OCI-LY7 (cell line): ENCODE measurements at regions not wholly inside any gene's neighbourhood (a gene's known extent, or its start where the extent isn't known, plus 50 kb on each side); places are given as distances from the start of the nearest gene placed in this dataset.

Experiments
- BruUV-seq: library from RNA; stranded (reverse); fragments of 400-500 nt; replicated peaks from 2 replicates; lab custom pipeline; 2021; lab: Mats Ljungman, UMichigan
- CTCF ChIA-PET: fragments of 300-600 bp; sonication (Branson Sonifier 250); formaldehyde crosslinking; loops from one replicate; lab custom pipeline; 2022; ENCODE audit warnings: antibody characterized with exemption; ENCODE audit not compliant: unreplicated experiment; lab: Charles Lee
- POLR2A ChIA-PET: fragments of 300-600 bp; sonication (Branson Sonifier 250); formaldehyde crosslinking; loops from one replicate; lab custom pipeline; 2022; ENCODE audit warnings: antibody characterized with exemption; lab: Charles Lee
- DNase-seq: peaks from one replicate; pipeline ENCODE4 v3.0.0-alpha.2; 2015; ENCODE audit warnings: low spot score
- H2AFZ ChIP-seq: fragments of 200-600 bp; sonication (generic), shearing (Covaris generic); 2 replicates; pipeline ENCODE4 v1.6.1; 2014; ENCODE audit warnings: mild to moderate bottlenecking, antibody characterized with exemption, low read length, moderate library complexity
- H3K27ac ChIP-seq: fragments of 200-600 bp; sonication (generic); 2 replicates; pipeline ENCODE4 v1.5.1; 2014; ENCODE audit warnings: mixed run types, low read depth, mild to moderate bottlenecking, moderate library complexity, low read length, inconsistent platforms; ENCODE audit not compliant: poor library complexity, severe bottlenecking
- H3K36me3 ChIP-seq: fragments of 200-600 bp; sonication (generic); 2 replicates; pipeline ENCODE4 v1.6.1; 2014; ENCODE audit warnings: mild to moderate bottlenecking, antibody characterized with exemption, low read length, moderate library complexity, mixed read lengths; ENCODE audit not compliant: insufficient read depth
- H3K4me1 ChIP-seq: fragments of 200-600 bp; sonication (generic); 2 replicates; pipeline ENCODE4 v1.5.1; 2014; ENCODE audit warnings: mild to moderate bottlenecking, low read length; ENCODE audit not compliant: insufficient read depth, poor library complexity, severe bottlenecking
- H3K4me2 ChIP-seq: fragments of 200-600 bp; sonication (generic); 2 replicates; pipeline ENCODE4 v1.6.1; 2014; ENCODE audit warnings: mild to moderate bottlenecking, low read length
- H3K4me3 ChIP-seq: fragments of 200-600 bp; sonication (generic); 2 replicates; pipeline ENCODE4 v1.5.1; 2014; ENCODE audit warnings: mild to moderate bottlenecking, low read depth, low read length; ENCODE audit not compliant: poor library complexity, severe bottlenecking
- H3K79me2 ChIP-seq: fragments of 200-600 bp; sonication (generic); 2 replicates; pipeline ENCODE4 v1.6.1; 2016; ENCODE audit warnings: low read depth, mild to moderate bottlenecking, low read length, moderate library complexity, mixed read lengths; ENCODE audit not compliant: insufficient read depth
- H3K9me2 ChIP-seq: fragments of 200-600 bp; sonication (generic); 2 replicates; pipeline ENCODE4 v1.6.1; 2016; ENCODE audit warnings: mild to moderate bottlenecking, low read length, mixed read lengths; ENCODE audit not compliant: insufficient read depth
- H3K9me3 ChIP-seq: fragments of 200-600 bp; sonication (generic); 2 replicates; pipeline ENCODE4 v1.6.1; 2014; ENCODE audit warnings: mild to moderate bottlenecking, mixed run types, low read length, mixed read lengths
- H4K20me1 ChIP-seq: fragments of 200-600 bp; sonication (generic); 2 replicates; pipeline ENCODE4 v1.6.1; 2014; ENCODE audit warnings: mild to moderate bottlenecking, antibody characterized with exemption, low read length, moderate library complexity, mixed read lengths; ENCODE audit not compliant: insufficient read depth
- CTCF ChIP-seq: fragments of 200-600 bp; sonication (generic); conservative IDR thresholded peaks from 2 replicates; pipeline ENCODE4 v1.5.1; 2014; ENCODE audit warnings: mild to moderate bottlenecking, antibody characterized with exemption, low read length, moderate library complexity, mixed read lengths
- EZH2phosphoT487 ChIP-seq: fragments of 200-600 bp; sonication (generic); IDR thresholded peaks from 2 replicates; pipeline ENCODE4 v1.6.1; 2018; ENCODE audit warnings: low read depth, borderline replicate concordance, mild to moderate bottlenecking, mixed run types, antibody characterized with exemption, low read length, moderate library complexity, mixed read lengths
- intact Hi-C: fragments of 100-400 bp; cut with micrococcal nuclease; formaldehyde crosslinking; loops from one replicate; pipeline ENCODE4 v1.10.0; 2022; ENCODE audit not compliant: unreplicated experiment

DNA sequence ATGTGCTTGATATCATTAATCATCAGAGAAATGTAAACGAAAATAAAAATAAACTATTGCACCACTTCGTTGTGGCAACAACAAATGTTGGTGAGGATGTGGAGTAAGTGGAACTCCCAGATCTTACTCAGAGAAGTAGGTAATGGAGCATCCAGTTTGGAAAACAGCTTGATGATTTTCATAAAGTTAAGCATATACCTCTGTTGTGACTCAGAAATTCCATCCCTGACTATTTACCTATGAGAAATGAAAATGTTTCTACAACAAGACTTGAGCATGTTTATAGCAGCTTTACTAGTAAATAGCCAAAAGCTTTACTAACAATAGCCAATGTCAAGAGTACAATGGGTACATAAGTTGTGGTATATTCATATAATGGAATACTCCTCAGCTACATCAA lies 214.7 kb upstream of the NMUR2 start:
- no peak for TF ChIP-seq EZH2phosphoT487
- TF ChIP-seq CTCF = no peak
- Histone ChIP-seq H3K36me3 (no peaks in the 10 kb centered on the region), H3K9me2 (no peaks in the 10 kb centered on the region), H3K4me3 (no peak overlapping the region), H3K9me3 (no peaks in the 10 kb centered on the region), H2AFZ (no peak overlapping the region), H3K79me2 (no peaks in the 10 kb centered on the region), H4K20me1 (no peaks in the 10 kb centered on the region), H3K4me1 (no peaks in the 10 kb centered on the region), H3K4me2 (no peak overlapping the region), H3K27ac (no peak overlapping the region)
- intact Hi-C loops = no loop called here
- CTCF ChIA-PET = no interaction called here
- BruUV-seq = no TSS peak
- POLR2A ChIA-PET = interaction anchor here (0.7 to 0.8 kb wide), 2 partner anchors 10 to 169 kb away, joined by 3 to 5 read pairs; no protein-coding TSS in a partner anchor
- no peak for DNase-seq

GRCh38 chr5:152622628-152623027 lies 217.5 kb upstream of the NMUR2 start:
- Histone ChIP-seq H3K4me2 (no peak overlapping the region), H2AFZ (no peak overlapping the region)
- POLR2A ChIA-PET = no interaction called here

More at GRCh38 chr5:152622628-152623027, 217.5 kb upstream of the NMUR2 start:
- no peaks in the 10 kb centered on the region for H3K9me3 ChIP-seq
- no peak overlapping the region for H3K27ac ChIP-seq
- no peaks in the 10 kb centered on the region for H3K79me2 ChIP-seq
- H4K20me1 ChIP-seq = no peaks in the 10 kb centered on the region
- DNase-seq = no peak
- TF ChIP-seq CTCF (no peak), EZH2phosphoT487 (no peak)
- no peaks in the 10 kb centered on the region for H3K36me3 ChIP-seq
- no peaks in the 10 kb centered on the region for H3K9me2 ChIP-seq
- CTCF ChIA-PET = no interaction called here
- intact Hi-C loops = no loop called here
- H3K4me3 ChIP-seq = no peak overlapping the region
- BruUV-seq = no TSS peak
- H3K4me1 ChIP-seq = no peaks in the 10 kb centered on the region
